PFSK-1 (cell line): ENCODE measurements at regions not wholly inside any gene's neighbourhood (a gene's known extent, or its start where the extent isn't known, plus 50 kb on each side); places are given as distances from the start of the nearest gene placed in this dataset.

Experiments used
- FOXP2 ChIP-seq: optimal IDR thresholded peaks from 2 replicates; pipeline ENCODE3; 2011; ENCODE audit warnings: borderline replicate concordance, control low read depth, inconsistent platforms; ENCODE audit not compliant: insufficient read depth; ENCODE audit errors: extremely low read length, extremely low read depth
- POLR2AphosphoS5 ChIP-seq: IDR thresholded peaks from 2 replicates; pipeline ENCODE4 v1.6.1; 2012; ENCODE audit warnings: low read depth, mild to moderate bottlenecking, control low read depth, low read length, moderate library complexity
- SIN3A ChIP-seq: IDR thresholded peaks from 2 replicates; pipeline ENCODE4 v1.6.1; 2012; ENCODE audit warnings: mild to moderate bottlenecking, low read length, moderate library complexity, borderline replicate concordance; ENCODE audit not compliant: insufficient read depth
- TAF1 ChIP-seq: IDR thresholded peaks from 2 replicates; pipeline ENCODE4 v1.6.1; 2012; ENCODE audit warnings: low read length, control low read depth, borderline replicate concordance; ENCODE audit not compliant: insufficient read depth
- TF ChIP-seq, protein P1 (sequence below), 2 experiments: IDR thresholded peaks; 2 replicates each; pipeline versions ENCODE4 v1.6.1 to v1.8.0; 2011 to 2012; ENCODE audit warnings: low read depth in 2 of 2, low read length in 2 of 2, control low read depth in 1 of 2, inconsistent platforms in 1 of 2, mild to moderate bottlenecking in 1 of 2, moderate library complexity in 1 of 2; ENCODE audit not compliant: insufficient read depth in 1 of 2

DNA sequence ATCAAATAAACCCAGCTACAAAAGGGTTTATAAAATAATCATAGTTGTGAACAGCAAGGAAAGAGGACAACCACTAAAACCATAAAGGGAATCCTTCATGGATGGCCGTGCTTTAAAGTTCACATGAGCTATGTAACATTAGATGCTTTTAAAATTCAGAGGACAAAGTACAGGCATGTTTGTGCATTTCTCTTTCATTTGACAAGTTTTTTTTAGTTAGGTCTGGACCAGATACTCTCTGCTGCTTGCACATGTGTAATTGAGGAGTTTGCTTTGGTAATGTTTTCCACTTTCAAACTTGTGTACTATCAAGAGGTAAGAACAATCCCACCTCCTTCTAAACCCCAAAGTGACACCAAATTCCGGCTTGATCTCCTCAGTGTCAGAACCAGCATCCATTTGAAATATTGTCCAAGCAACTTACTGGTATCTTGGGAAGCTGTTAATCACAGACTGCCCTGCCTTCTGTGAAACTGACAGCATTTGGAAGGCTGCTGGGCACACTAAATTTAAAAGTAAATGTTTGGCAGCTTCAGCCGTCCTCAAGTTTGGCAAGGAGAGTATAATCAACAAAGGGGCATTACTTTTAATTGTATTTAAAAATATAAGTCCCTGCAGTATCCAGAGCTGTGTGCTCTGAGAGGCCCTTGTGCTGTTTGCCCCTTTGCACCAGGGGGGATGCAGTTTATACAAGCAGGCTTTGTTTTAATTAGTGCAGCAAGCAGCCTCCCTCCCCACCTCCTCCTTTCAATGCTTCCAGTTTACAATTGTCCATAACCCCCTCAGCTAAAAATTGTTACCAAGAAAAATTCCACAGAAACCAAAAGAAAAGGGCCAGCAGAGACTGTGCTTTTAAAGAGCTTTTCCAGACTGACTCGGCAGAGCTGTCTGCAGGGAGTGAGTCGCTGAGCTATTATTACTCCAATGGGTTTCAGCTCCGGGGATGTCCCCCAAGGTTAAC is 328.3 kb upstream of the MPDZ start:
- no peak for TF ChIP-seq SIN3A
- TF ChIP-seq FOXP2 = no peak
- TF ChIP-seq, protein P1, sequence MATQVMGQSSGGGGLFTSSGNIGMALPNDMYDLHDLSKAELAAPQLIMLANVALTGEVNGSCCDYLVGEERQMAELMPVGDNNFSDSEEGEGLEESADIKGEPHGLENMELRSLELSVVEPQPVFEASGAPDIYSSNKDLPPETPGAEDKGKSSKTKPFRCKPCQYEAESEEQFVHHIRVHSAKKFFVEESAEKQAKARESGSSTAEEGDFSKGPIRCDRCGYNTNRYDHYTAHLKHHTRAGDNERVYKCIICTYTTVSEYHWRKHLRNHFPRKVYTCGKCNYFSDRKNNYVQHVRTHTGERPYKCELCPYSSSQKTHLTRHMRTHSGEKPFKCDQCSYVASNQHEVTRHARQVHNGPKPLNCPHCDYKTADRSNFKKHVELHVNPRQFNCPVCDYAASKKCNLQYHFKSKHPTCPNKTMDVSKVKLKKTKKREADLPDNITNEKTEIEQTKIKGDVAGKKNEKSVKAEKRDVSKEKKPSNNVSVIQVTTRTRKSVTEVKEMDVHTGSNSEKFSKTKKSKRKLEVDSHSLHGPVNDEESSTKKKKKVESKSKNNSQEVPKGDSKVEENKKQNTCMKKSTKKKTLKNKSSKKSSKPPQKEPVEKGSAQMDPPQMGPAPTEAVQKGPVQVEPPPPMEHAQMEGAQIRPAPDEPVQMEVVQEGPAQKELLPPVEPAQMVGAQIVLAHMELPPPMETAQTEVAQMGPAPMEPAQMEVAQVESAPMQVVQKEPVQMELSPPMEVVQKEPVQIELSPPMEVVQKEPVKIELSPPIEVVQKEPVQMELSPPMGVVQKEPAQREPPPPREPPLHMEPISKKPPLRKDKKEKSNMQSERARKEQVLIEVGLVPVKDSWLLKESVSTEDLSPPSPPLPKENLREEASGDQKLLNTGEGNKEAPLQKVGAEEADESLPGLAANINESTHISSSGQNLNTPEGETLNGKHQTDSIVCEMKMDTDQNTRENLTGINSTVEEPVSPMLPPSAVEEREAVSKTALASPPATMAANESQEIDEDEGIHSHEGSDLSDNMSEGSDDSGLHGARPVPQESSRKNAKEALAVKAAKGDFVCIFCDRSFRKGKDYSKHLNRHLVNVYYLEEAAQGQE (IDR thresholded peaks at IDR 0.05; ENCODE audit: insufficient read depth in 1 of 2, low read depth in 2 of 2, low read length in 2 of 2) = no peak
- no peak for TF ChIP-seq TAF1
- TF ChIP-seq POLR2AphosphoS5 = no peak

GRCh38 chr9:13606586-13606985 is 327.1 kb upstream of the MPDZ start:
- TF ChIP-seq POLR2AphosphoS5 (no peak), TAF1 (no peak)

GRCh38 chr9:13603921-13604320 is 324.4 kb upstream of the MPDZ start:
- TF ChIP-seq SIN3A (no peak), FOXP2 (no peak), TAF1 (no peak), POLR2AphosphoS5 (no peak)
- TF ChIP-seq, protein P1 (IDR thresholded peaks at IDR 0.05; ENCODE audit: insufficient read depth in 1 of 2, low read depth in 2 of 2, low read length in 2 of 2) = no peak

- TF ChIP-seq, protein P1 (IDR thresholded peaks at IDR 0.05; ENCODE audit: insufficient read depth in 1 of 2, low read depth in 2 of 2, low read length in 2 of 2) = no peak
- TF ChIP-seq POLR2AphosphoS5 (no peak), FOXP2 (no peak), SIN3A (no peak), TAF1 (no peak)
Measured at GRCh38 chr9:13598738-13599137, 319.2 kb upstream of the MPDZ start.

- no peak for TF ChIP-seq FOXP2
- no peak for TF ChIP-seq POLR2AphosphoS5
- no peak for TF ChIP-seq SIN3A
- TF ChIP-seq, protein P1 (IDR thresholded peaks at IDR 0.05; ENCODE audit: insufficient read depth in 1 of 2, low read depth in 2 of 2, low read length in 2 of 2) = no peak
Measured at GRCh38 chr9:13597427-13597826, 317.9 kb upstream of the MPDZ start.
